Left colon (tissue), 2 donors: ENCODE measurements at regions not wholly inside any gene's neighbourhood (a gene's known extent, or its start where the extent isn't known, plus 50 kb on each side); places are given as distances from the start of the nearest gene placed in this dataset.
"Not testable (repeated sequence)": the region's sequence is repeated elsewhere in the genome, so short reads cannot be mapped to it uniquely, and the experiment has no call there.

Source experiments
- ATAC-seq: fragments of 200-7000 bp; cut with Tn5 transposase; one replicate; pipeline ENCODE4 v1.9.1; 2020; ENCODE audit warnings: mild to moderate bottlenecking, moderate library complexity
- DNase-seq, 2 donors: peaks; one replicate each; pipeline ENCODE4 v3.0.0-alpha.2; 2020
- intact Hi-C, 2 donors: fragments of 100-400 bp; cut with DNase I in 1 of 2; cut with micrococcal nuclease in 1 of 2; formaldehyde crosslinking; loops; one replicate each; pipeline versions ENCODE4 v1.11.2 to v1.14.0; 2022; cut with DNase I, micrococcal nuclease
- donor health status: DM: no; HTN: no; CAD: no.
- donor health status: DM: yes; HTN: yes; CAD: no.

GRCh38 chr4:187390646-187391045 is 604.9 kb upstream of the ZFP42 start:
- DNase-seq (no peak), ATAC-seq (no peak)
- intact Hi-C loops, result no loop called here

- intact Hi-C loops, result no loop called here
- no peak for ATAC-seq
Measured at GRCh38 chr4:187393531-187394344, 601.8 kb upstream of the ZFP42 start.

GRCh38 chr4:187396106-187396505 is 599.5 kb upstream of the ZFP42 start:
- ATAC-seq (no peak), DNase-seq (no peak)
- intact Hi-C loops, result no loop called here

More at GRCh38 chr4:187393531-187394344, 601.8 kb upstream of the ZFP42 start:
- DNase-seq, result no peak

GRCh38 chr4:187408447-187408846 is 587.1 kb upstream of the ZFP42 start:
- intact Hi-C loops, DNase-seq, ATAC-seq: not testable (repeated sequence)

- ATAC-seq, result no peak
- intact Hi-C loops, result no loop called here
Measured at GRCh38 chr4:187413564-187414358, 581.8 kb upstream of the ZFP42 start.

GRCh38 chr4:187414716-187415115 is 580.9 kb upstream of the ZFP42 start:
- intact Hi-C loops, result no loop called here
- ATAC-seq (no peak), DNase-seq (no peak)

More at GRCh38 chr4:187413564-187414358, 581.8 kb upstream of the ZFP42 start:
- no peak for DNase-seq

- no peak for ATAC-seq
- intact Hi-C loops, result no loop called here
- DNase-seq, result no peak
Measured at GRCh38 chr4:187415231-187415630, 580.3 kb upstream of the ZFP42 start.

GRCh38 chr4:187416216-187416615 is 579.4 kb upstream of the ZFP42 start:
- intact Hi-C loops, result no loop called here
- ATAC-seq (no peak), DNase-seq (no peak)

GRCh38 chr4:187417721-187418120 is 577.9 kb upstream of the ZFP42 start:
- ATAC-seq, result no peak
- intact Hi-C loops, result no loop called here

GRCh38 chr4:187422655-187423054 is 572.9 kb upstream of the ZFP42 start:
- DNase-seq, result no peak
- intact Hi-C loops, result no loop called here
- no peak for ATAC-seq

More at GRCh38 chr4:187417721-187418120, 577.9 kb upstream of the ZFP42 start:
- no peak for DNase-seq

- intact Hi-C loops, result no loop called here
- DNase-seq, result no peak
- ATAC-seq, result no peak
Measured at GRCh38 chr4:187424636-187425035, 570.9 kb upstream of the ZFP42 start.

GRCh38 chr4:187426511-187426910 is 569.1 kb upstream of the ZFP42 start:
- no peak for ATAC-seq
- intact Hi-C loops, result no loop called here
- DNase-seq, result no peak

- intact Hi-C loops, result no loop called here
- ATAC-seq (no peak), DNase-seq (no peak)
Measured at GRCh38 chr4:187432310-187432709, 563.3 kb upstream of the ZFP42 start.

- ATAC-seq (no peak), DNase-seq (no peak)
- intact Hi-C loops, result no loop called here
Measured at GRCh38 chr4:187433141-187433540, 562.4 kb upstream of the ZFP42 start.

GRCh38 chr4:187436251-187436650 is 559.3 kb upstream of the ZFP42 start:
- ATAC-seq, result no peak
- DNase-seq, result no peak
- intact Hi-C loops, result no loop called here

GRCh38 chr4:187444061-187444460 is 551.5 kb upstream of the ZFP42 start:
- no peak for ATAC-seq
- DNase-seq, result no peak
- intact Hi-C loops, result no loop called here

GRCh38 chr4:187449702-187450101 is 545.9 kb upstream of the ZFP42 start:
- DNase-seq (no peak), ATAC-seq (no peak)
- intact Hi-C loops, result no loop called here

- DNase-seq (no peak), ATAC-seq (no peak)
- intact Hi-C loops, result no loop called here
Measured at GRCh38 chr4:187451776-187452175, 543.8 kb upstream of the ZFP42 start.

- intact Hi-C loops, result no loop called here
- ATAC-seq, result no peak
- no peak for DNase-seq
Measured at GRCh38 chr4:187460016-187460415, 535.6 kb upstream of the ZFP42 start.

- intact Hi-C loops, result no loop called here
- no peak for DNase-seq
- ATAC-seq, result no peak
Measured at GRCh38 chr4:187464573-187464972, 531.0 kb upstream of the ZFP42 start.
